Keratinocyte (primary cell): ENCODE measurements at regions not wholly inside any gene's neighbourhood (a gene's known extent, or its start where the extent isn't known, plus 50 kb on each side); places are given as distances from the start of the nearest gene placed in this dataset.

Experiments
- DNase-seq: peaks from one replicate; pipeline ENCODE4 v3.0.0-alpha.2; 2011; ENCODE audit warnings: low read depth, missing footprints, low spot score
- FAIRE-seq: peaks from 2 replicates; lab custom pipeline; 2011; peaks lifted over from hg19 to GRCh38; lab: Jason Lieb, UNC
- H2AFZ ChIP-seq: 2 replicates; pipeline ENCODE4 v1.6.0; 2012; ENCODE audit warnings: low read length, control low read depth, inconsistent platforms; ENCODE audit not compliant: control insufficient read depth
- H3K27ac ChIP-seq: 2 replicates; pipeline ENCODE4 v1.5.1; 2011; ENCODE audit warnings: low read length; ENCODE audit not compliant: control insufficient read depth, insufficient read depth
- H3K27me3 ChIP-seq: 3 replicates; pipeline ENCODE4 v1.6.0; 2011; ENCODE audit warnings: low read length; ENCODE audit not compliant: control insufficient read depth, insufficient read depth; ENCODE audit errors: extremely low read depth
- H3K36me3 ChIP-seq, 2 experiments: 2 replicates in 1 of 2; 3 replicates in 1 of 2; pipeline ENCODE4 v1.5.1; 2011; ENCODE audit warnings: low read length in 2 of 2, mild to moderate bottlenecking in 1 of 2; ENCODE audit not compliant: control insufficient read depth in 2 of 2, insufficient read depth in 2 of 2; ENCODE audit errors: extremely low read depth in 1 of 2
- H3K4me1 ChIP-seq: 3 replicates; pipeline ENCODE4 v1.5.1; 2011; ENCODE audit warnings: low read length; ENCODE audit not compliant: control insufficient read depth, insufficient read depth; ENCODE audit errors: extremely low read depth
- H3K4me2 ChIP-seq: 3 replicates; pipeline ENCODE4 v1.6.0; 2011; ENCODE audit warnings: low read depth, low read length; ENCODE audit not compliant: control insufficient read depth, insufficient read depth; ENCODE audit errors: extremely low read depth
- H3K4me3 ChIP-seq, 3 experiments: fragments of 200-600 bp in 1 of 3; sonication (generic) in 1 of 3; 2 replicates in 2 of 3; 3 replicates in 1 of 3; pipeline ENCODE4 v1.5.1; 2011 to 2016; ENCODE audit warnings: low read length in 3 of 3, mild to moderate bottlenecking in 3 of 3, control low read depth in 2 of 3, inconsistent platforms in 1 of 3, low read depth in 1 of 3, mixed read lengths in 1 of 3, mixed run types in 1 of 3, moderate library complexity in 1 of 3; ENCODE audit not compliant: control insufficient read depth in 2 of 3, insufficient read depth in 2 of 3; ENCODE audit errors: extremely low read depth in 1 of 3
- H3K79me2 ChIP-seq: 2 replicates; pipeline ENCODE4 v1.6.0; 2012; ENCODE audit warnings: low read length; ENCODE audit not compliant: control insufficient read depth, insufficient read depth
- H3K9ac ChIP-seq: 3 replicates; pipeline ENCODE4 v1.6.0; 2011; ENCODE audit warnings: low read length; ENCODE audit not compliant: control insufficient read depth, insufficient read depth; ENCODE audit errors: extremely low read depth
- H3K9me1 ChIP-seq: 3 replicates; pipeline ENCODE4 v1.6.0; 2011; ENCODE audit warnings: low read length; ENCODE audit not compliant: control insufficient read depth, insufficient read depth; ENCODE audit errors: extremely low read depth
- H3K9me3 ChIP-seq: 2 replicates; pipeline ENCODE4 v1.5.1; 2012; ENCODE audit warnings: low read depth, low read length; ENCODE audit not compliant: control insufficient read depth
- H4K20me1 ChIP-seq: 3 replicates; pipeline ENCODE4 v1.6.0; 2011; ENCODE audit warnings: low read length; ENCODE audit not compliant: control insufficient read depth, insufficient read depth; ENCODE audit errors: extremely low read depth
- EZH2 ChIP-seq: IDR thresholded peaks from one replicate; pipeline ENCODE4 v1.6.1; 2012; ENCODE audit warnings: inconsistent platforms, mild to moderate bottlenecking, low read length, moderate library complexity
- dilution Hi-C: fragments of 300-500 bp; cut with MboI; formaldehyde crosslinking; loops from one replicate; pipeline ENCODE4 v1.7.0; 2020; ENCODE audit warnings: low sequenced_read_pairs; ENCODE audit not compliant: extremely low pct_ligation_motif_present
- TF ChIP-seq, protein P1 (sequence below), 3 experiments: IDR thresholded peaks in 1 of 3; conservative IDR thresholded peaks in 1 of 3; optimal IDR thresholded peaks in 1 of 3; 2 replicates in 2 of 3; 3 replicates in 1 of 3; pipeline versions ENCODE3 to v1.5.1; 2011; ENCODE audit warnings: low read length in 3 of 3, mild to moderate bottlenecking in 3 of 3, moderate library complexity in 2 of 3, control low read depth in 1 of 3, inconsistent platforms in 1 of 3; ENCODE audit not compliant: insufficient read depth in 2 of 3; ENCODE audit errors: extremely low read depth in 1 of 3

DNA sequence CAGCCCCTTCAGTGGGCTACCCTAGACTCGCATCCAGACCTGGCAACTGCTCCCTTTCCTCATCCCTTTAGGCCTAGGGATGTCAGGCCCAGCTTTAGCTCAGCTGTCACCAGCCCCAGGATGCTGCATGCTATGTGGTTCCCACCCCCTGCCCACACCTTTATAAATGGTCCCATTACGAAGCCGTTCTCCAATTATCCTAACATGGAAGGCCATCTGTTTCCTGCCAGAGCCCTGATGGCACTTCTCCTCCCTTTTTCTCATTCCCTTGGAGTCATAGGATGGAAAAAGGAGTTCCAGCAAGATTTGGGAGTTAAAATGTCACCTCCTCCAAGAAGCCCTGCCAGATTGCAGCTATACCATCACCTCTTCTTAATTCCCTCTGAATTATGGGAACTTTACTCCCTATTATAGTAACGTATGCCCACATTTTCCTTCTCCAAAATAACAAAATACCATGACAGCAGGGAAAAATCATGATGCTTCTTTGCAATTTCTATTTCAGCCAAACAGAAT lies 205.0 kb upstream of the GRIK3 start:
- TF ChIP-seq, protein P1, sequence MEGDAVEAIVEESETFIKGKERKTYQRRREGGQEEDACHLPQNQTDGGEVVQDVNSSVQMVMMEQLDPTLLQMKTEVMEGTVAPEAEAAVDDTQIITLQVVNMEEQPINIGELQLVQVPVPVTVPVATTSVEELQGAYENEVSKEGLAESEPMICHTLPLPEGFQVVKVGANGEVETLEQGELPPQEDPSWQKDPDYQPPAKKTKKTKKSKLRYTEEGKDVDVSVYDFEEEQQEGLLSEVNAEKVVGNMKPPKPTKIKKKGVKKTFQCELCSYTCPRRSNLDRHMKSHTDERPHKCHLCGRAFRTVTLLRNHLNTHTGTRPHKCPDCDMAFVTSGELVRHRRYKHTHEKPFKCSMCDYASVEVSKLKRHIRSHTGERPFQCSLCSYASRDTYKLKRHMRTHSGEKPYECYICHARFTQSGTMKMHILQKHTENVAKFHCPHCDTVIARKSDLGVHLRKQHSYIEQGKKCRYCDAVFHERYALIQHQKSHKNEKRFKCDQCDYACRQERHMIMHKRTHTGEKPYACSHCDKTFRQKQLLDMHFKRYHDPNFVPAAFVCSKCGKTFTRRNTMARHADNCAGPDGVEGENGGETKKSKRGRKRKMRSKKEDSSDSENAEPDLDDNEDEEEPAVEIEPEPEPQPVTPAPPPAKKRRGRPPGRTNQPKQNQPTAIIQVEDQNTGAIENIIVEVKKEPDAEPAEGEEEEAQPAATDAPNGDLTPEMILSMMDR (optimal IDR thresholded peaks at IDR 0.05 in 1 of 3, IDR thresholded peaks at IDR 0.05 in 1 of 3, conservative IDR thresholded peaks at IDR 0.05 in 1 of 3; ENCODE audit: extremely low read depth in 1 of 3, insufficient read depth in 2 of 3, low read length in 3 of 3): no peak
- TF ChIP-seq EZH2: no peak
- no peak overlapping the region for H3K9ac ChIP-seq
- no peak overlapping the region for H3K4me2 ChIP-seq
- no peaks in the 10 kb centered on the region for H3K9me3 ChIP-seq
- no peaks in the 10 kb centered on the region for H4K20me1 ChIP-seq
- no peaks in the 10 kb centered on the region for H3K27me3 ChIP-seq
- no peaks in the 10 kb centered on the region for H3K4me1 ChIP-seq
- H3K36me3 ChIP-seq: no peaks in the 10 kb centered on the region
- H3K4me3 ChIP-seq: no peak overlapping the region
- H3K79me2 ChIP-seq: no peaks in the 10 kb centered on the region
- no peak for FAIRE-seq
- dilution Hi-C loops: no loop called here
- H2AFZ ChIP-seq: no peak overlapping the region
- DNase-seq: no peak
- no peaks in the 10 kb centered on the region for H3K9me1 ChIP-seq
- H3K27ac ChIP-seq: no peak overlapping the region

DNA sequence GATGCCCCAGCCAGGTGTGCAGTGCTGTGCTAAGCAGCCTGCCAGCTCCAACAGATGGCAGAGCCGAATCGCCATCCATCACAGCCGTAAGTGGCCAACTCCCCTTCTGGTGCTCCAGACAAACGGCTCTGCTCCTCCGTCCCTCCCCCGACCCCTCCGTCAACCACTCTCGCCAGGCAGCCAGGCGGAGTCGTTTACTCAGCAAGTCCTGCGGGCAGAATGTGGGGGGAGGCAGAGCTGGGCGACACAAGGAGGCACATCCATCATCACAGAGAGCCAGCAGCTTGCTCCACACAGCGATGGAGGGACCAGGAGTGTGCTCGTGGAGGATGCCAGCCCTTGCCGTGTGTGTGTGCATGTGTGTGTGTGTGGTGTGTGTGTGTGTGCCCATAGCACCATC lies 206.6 kb upstream of the GRIK3 start:
- H3K9me3 ChIP-seq: no peaks in the 10 kb centered on the region
- no peak overlapping the region for H3K4me3 ChIP-seq
- H3K4me2 ChIP-seq: no peak overlapping the region
- no peaks in the 10 kb centered on the region for H3K79me2 ChIP-seq
- no peaks in the 10 kb centered on the region for H3K36me3 ChIP-seq
- dilution Hi-C loops: no loop called here
- peak overlapping the region; percentile 6 for H2AFZ ChIP-seq
- no peak overlapping the region for H3K9ac ChIP-seq
- no peak overlapping the region for H3K27ac ChIP-seq
- DNase-seq (no peak), FAIRE-seq (no peak)
- H3K4me1 ChIP-seq: no peaks in the 10 kb centered on the region
- H4K20me1 ChIP-seq: no peaks in the 10 kb centered on the region
- TF ChIP-seq, protein P1 (optimal IDR thresholded peaks at IDR 0.05 in 1 of 3, IDR thresholded peaks at IDR 0.05 in 1 of 3, conservative IDR thresholded peaks at IDR 0.05 in 1 of 3; ENCODE audit: extremely low read depth in 1 of 3, insufficient read depth in 2 of 3, low read length in 3 of 3): no peak
- no peak for TF ChIP-seq EZH2
- H3K9me1 ChIP-seq: no peaks in the 10 kb centered on the region
- H3K27me3 ChIP-seq: no peaks in the 10 kb centered on the region
